Ovary (tissue), 7 donors: ENCODE measurements at regions not wholly inside any gene's neighbourhood (a gene's known extent, or its start where the extent isn't known, plus 50 kb on each side); places are given as distances from the start of the nearest gene placed in this dataset.
"Not testable (repeated sequence)": the region's sequence is repeated elsewhere in the genome, so short reads cannot be mapped to it uniquely, and the experiment has no call there.

Source experiments
- DNase-seq, 5 donors: peaks; one replicate each; pipeline ENCODE4 v3.0.0-alpha.2; 2019 to 2020
- H3K27ac ChIP-seq, 2 donors: fragments of 200-600 bp; one replicate each; pipeline versions ENCODE4 v1.5.1 to v1.8.0; 2019 to 2022
- H3K27me3 ChIP-seq: fragments of 200-600 bp; one replicate; pipeline ENCODE4 v1.8.0; 2022
- H3K36me3 ChIP-seq: fragments of 200-600 bp; sonication (generic); one replicate; pipeline ENCODE4 v1.5.1; 2019
- H3K4me1 ChIP-seq: one replicate; pipeline ENCODE4 v1.8.1; 2013; ENCODE audit warnings: mild to moderate bottlenecking, moderate library complexity; ENCODE audit not compliant: insufficient read depth
- H3K4me3 ChIP-seq: fragments of 200-600 bp; sonication (generic); one replicate; pipeline ENCODE4 v1.5.1; 2017
- H3K9me3 ChIP-seq, 2 donors: fragments of 200-600 bp in 1 of 2; sonication (generic) in 1 of 2; one replicate each; pipeline versions ENCODE4 v1.5.1 to v1.8.1; 2013 to 2019; ENCODE audit warnings: mild to moderate bottlenecking in 1 of 2, moderate library complexity in 1 of 2
- CTCF ChIP-seq, 3 donors: fragments of 450-650 bp in 2 of 3; fragments of 200-600 bp in 1 of 3; IDR thresholded peaks; one replicate each; pipeline versions ENCODE4 v1.5.1 to v1.8.0; 2016 to 2022; ENCODE audit warnings: antibody characterized with exemption in 3 of 3, mild to moderate bottlenecking in 1 of 3
- EP300 ChIP-seq: sonication (generic); formaldehyde crosslinking; IDR thresholded peaks from one replicate; pipeline ENCODE4 v1.6.1; 2017; ENCODE audit warnings: antibody characterized with exemption
- POLR2A ChIP-seq: fragments of 450-650 bp; IDR thresholded peaks from one replicate; pipeline ENCODE4 v1.6.1; 2017; ENCODE audit warnings: antibody characterized with exemption, mild to moderate bottlenecking, moderate library complexity
- WGBS, 3 donors: extraction: QIAGEN DNeasy Blood & Tissue Kit in 1 of 3; methylation state at CpG; one replicate each; pipeline versions ENCODE4 v1.1.5 to v1.1.7; 2013 to 2017; 5-methylcytosine and 5-hydroxymethylcytosine counted together
- intact Hi-C, 4 donors: fragments of 100-400 bp; cut with DNase I; formaldehyde crosslinking; loops; one replicate each; pipeline versions ENCODE4 v1.11.0 to v1.15.1; 2022 to 2023
- donor health status: DM: no; HTN: no; CAD: no; lungs with moderate emphysema.
- donor health status: DM: no; HTN: no; CAD: no.
- donor health status: Bipolar disorder and iron deficiency.
- donor health status: DM: no; HTN: no; CAD: no.
- donor health status: DM: yes; HTN: yes; CAD: no.

DNA sequence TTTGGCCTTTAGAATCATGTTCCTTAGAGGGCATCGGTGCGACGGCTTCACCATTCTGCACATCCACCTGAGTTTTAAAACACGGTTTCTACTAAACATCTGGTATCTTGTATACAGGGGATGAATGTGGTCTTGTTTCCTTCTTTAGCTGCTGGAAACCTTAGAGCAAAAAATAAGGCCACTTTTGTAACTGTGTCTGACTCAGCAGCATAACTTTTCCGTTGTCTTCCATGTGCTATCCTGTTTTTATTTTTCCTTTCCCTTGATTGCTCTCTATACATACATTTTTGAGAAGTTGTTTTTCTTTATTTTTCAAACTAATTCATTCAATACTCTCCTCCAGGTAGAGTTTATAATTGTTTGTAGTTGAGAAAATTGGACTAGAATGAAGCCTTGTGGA lies 108.8 kb upstream of the PCED1B start:
- no peak for TF ChIP-seq POLR2A
- DNase-seq, result no peak
- 89 to 91% (median 89%) methylated on average over 5 of the region's 5 CpGs for WGBS, 3 donors
- Histone ChIP-seq H3K9me3 (no peaks in the 10 kb centered on the region), H3K36me3 (no peaks in the 10 kb centered on the region), H3K4me1 (no peaks in the 10 kb centered on the region), H3K27ac (no peak overlapping the region), H3K27me3 (no peaks in the 10 kb centered on the region), H3K4me3 (no peak overlapping the region)
- intact Hi-C loops, result no loop called here

GRCh38 chr12:46973937-46974336 lies 105.5 kb upstream of the PCED1B start:
- H3K4me1 ChIP-seq, H3K27me3 ChIP-seq, intact Hi-C loops, H3K9me3 ChIP-seq, H3K27ac ChIP-seq, H3K36me3 ChIP-seq, DNase-seq, H3K4me3 ChIP-seq: not testable (repeated sequence)
- 69 to 85% (median 81%) methylated on average over 3 of the region's 3 CpGs for WGBS, 3 donors

DNA sequence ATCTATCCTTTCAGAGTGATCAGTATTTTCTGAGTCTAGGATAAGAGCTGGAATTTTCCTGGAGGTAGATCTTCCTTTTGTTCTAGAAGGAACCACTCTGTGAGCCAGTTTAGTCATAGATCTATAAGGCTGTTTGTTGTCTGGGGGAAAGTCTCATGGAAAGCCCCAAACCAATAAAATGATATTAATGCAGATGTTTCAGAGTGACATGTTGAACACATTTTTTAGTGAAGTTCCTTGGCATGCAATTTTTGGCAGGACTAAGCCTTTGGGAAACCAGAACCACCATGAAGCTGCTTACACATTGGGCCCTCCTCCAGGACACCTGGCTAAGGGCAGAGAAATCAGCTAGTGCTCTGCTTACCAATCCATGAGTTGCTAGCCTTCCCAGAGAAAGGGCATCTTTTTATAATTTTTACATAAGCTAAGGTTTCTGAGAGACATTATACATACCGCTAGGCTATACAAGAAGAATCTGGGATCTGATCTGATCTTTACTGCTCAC lies 101.5 kb upstream of the PCED1B start:
- Histone ChIP-seq H3K4me3 (no peak overlapping the region), H3K27ac (no peak overlapping the region), H3K9me3 (no peaks in the 10 kb centered on the region), H3K27me3 (no peaks in the 10 kb centered on the region), H3K4me1 (no peaks in the 10 kb centered on the region), H3K36me3 (no peaks in the 10 kb centered on the region)
- 95 to 100% (median 97%) methylated on average over 1 of the region's 1 CpG for WGBS, 3 donors
- DNase-seq, result no peak
- no peak for TF ChIP-seq CTCF (IDR thresholded peaks at IDR 0.05)
- no peak for TF ChIP-seq POLR2A
- no peak for TF ChIP-seq EP300
- intact Hi-C loops, result no loop called here

GRCh38 chr12:46981622-46982021 lies 97.8 kb upstream of the PCED1B start:
- H3K4me1 ChIP-seq, result no peaks in the 10 kb centered on the region
- H3K36me3 ChIP-seq, result no peaks in the 10 kb centered on the region
- DNase-seq, result no peak
- TF ChIP-seq POLR2A (no peak), EP300 (no peak), CTCF (IDR thresholded peaks at IDR 0.05) (no peak)
- H3K4me3 ChIP-seq, result no peak overlapping the region
- WGBS, 3 donors, result 73 to 74% (median 74%) methylated on average over 3 of the region's 3 CpGs
- intact Hi-C loops, result loop anchor here in 1 of 4 donors (5.0 kb wide), 1 partner anchor 729 kb away; no protein-coding TSS in a partner anchor
- H3K27me3 ChIP-seq, result no peaks in the 10 kb centered on the region
- no peaks in the 10 kb centered on the region for H3K9me3 ChIP-seq
- H3K27ac ChIP-seq, result no peak overlapping the region

DNA sequence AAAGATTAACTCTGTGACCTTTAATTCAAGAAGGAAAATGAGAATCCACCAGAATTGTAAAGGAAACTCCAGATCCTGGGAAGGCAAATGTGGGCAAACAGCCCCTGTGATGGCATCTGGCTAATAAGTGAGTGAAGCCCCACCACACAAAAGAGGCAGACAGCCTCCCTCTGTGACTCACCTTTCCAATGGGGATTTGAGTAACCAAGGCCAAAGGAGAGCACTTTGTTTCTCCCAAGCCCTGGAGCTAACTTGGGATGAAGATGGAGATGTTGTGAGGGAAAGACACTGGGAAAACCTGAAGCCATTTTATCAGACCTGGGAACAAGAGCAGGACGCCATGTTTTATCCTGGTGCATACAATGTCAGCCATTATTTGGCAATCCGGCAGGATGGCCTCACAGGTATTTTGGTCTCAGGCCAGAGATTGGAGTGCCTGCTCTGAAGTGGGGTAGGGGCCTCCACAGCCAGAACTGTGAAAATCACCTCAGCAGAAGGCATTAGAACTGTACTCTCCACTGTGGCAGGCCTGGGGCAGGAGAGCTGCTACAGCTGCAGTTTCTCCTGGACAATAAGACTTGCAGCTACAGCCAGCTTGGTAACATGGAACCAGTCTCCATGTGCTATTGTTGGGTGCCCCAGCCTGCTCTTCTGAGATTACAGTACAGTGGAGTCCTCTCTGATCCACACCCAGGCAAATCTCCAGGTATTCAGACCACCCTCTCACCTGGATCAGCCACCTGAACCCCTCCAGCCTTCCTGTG lies 96.6 kb upstream of the PCED1B start:
- WGBS, 3 donors, result 84 to 100% (median 92%) methylated on average over 2 of the region's 2 CpGs
- DNase-seq, result no peak
- H3K4me3 ChIP-seq, result no peak overlapping the region

More for the DNA sequence above, 96.6 kb upstream of the PCED1B start:
- H3K36me3 ChIP-seq, result no peaks in the 10 kb centered on the region
- no peak overlapping the region for H3K27ac ChIP-seq
- TF ChIP-seq POLR2A, result no peak
- TF ChIP-seq CTCF (IDR thresholded peaks at IDR 0.05), result no peak
- no peak for TF ChIP-seq EP300
- H3K9me3 ChIP-seq, result no peaks in the 10 kb centered on the region
- intact Hi-C loops, result loop anchor here in 1 of 4 donors (5.0 kb wide), 1 partner anchor 731 kb away; no protein-coding TSS in a partner anchor
- H3K27me3 ChIP-seq, result no peaks in the 10 kb centered on the region
- no peaks in the 10 kb centered on the region for H3K4me1 ChIP-seq
